ENCODE measurements at regions not wholly inside any gene's neighbourhood (a gene's known extent, or its start where the extent isn't known, plus 50 kb on each side); places are given as distances from the start of the nearest gene placed in this dataset.

DNA sequence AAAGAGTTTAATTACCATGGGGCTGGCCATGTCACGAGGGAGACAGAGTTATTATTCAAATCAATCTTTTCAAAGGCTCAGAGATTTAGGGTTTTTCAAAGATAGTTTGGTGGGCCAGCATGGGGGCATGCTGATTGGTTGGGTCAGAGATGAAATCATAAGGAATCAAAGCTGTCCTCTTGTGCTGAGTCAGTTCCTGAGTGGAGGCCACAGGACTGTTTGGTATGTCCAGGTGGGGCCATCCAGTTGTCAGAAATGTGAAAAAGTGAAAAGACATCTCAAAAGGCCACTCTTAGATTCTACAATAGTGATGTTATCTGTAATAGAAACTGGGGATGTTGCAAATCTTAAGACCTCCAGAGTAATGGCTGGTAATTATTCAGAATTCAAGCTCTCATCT lies 288.6 kb downstream of the EN1 start:
- DNase-seq: no peak

- DNase-seq: no peak
Observed at GRCh38 chr2:118557791-118558190, 289.7 kb downstream of the EN1 start.

- no peak for DNase-seq
Observed at GRCh38 chr2:118557016-118557415, 290.4 kb downstream of the EN1 start.

DNA sequence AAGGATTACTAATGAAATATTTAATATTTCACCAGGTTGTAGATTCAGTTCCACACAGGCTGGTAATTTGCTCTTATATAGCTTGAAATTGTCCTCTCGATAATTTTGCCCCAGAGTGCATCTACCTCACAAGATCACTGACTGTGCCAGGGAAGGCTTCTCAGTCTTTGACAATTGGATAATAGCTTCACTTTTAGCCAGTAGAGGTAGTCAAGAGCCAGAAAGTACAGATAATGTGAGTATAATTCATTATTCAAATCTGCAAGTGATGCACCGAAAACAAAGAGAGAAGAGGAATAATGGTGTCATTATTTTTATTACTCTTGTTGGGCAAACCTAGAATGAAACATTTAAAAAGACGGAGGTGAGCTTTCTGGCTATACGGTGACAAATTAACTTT lies 292.8 kb downstream of the EN1 start:
- DNase-seq: no peak

DNA sequence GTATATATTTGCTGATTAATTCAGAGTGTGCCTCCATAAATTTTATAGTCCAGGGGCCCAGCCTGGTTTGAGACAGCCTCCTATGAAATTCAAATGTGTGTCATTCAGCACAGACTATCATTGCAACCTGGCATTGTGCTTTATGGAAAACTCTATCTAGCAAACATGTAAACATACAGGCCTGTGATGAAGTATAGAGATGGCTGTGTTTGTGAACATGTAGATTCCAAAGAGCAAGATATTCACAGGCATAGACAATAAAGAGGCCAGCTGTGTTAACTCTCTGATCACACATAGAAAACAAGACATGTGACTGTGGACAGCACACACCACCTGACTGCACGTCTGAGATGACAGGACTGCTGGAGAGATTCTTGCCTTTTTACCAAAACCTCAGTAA lies 297.9 kb downstream of the EN1 start:
- no peak for DNase-seq

DNA sequence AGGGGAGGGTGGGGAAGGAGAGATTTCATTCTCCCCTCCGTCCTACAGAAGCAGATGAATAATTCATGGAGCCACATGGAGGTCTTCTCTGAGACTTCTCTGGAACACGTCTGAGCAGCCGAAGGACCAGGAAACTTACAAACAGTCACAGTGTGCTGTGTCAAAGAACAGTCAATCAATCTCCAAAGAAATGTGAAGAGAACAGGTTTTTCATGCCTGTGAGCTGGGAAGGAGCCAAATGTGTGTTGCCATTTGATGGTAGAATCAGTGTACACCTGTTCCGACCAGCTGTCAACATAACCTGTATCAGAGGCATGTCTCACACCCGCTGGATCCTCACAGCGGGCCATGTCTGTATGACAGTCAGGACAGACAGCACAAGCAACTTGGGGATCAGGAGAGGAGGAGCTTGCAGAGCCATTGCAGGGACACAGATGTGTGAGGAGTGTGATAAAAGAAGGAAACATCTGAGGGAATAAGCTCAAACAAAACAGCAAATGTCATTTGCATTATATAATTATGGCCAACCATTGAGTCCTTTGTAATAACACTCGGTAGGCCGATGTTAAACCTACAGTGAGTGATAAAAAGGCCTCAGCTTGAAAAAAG lies 298.5 kb downstream of the EN1 start:
- DNase-seq: no peak

DNA sequence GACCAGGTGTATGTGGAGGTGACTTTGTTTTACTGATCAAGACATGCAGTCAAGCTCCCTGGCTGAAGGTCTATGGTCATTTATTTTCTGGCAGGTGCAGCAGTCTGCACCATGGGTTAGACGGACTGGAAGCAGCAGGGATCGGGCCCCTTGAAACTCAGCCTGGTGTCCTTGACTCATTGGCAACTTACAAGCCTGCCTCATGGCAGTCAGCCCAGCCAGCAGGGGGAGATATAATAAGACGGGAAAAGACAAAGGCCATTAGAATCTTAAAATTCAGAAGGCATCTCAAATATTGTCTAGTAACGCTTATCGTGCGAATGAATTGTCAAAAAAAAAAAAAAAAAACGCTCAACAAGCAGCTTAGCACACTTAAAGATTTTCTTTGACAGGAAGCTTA lies 308.2 kb downstream of the EN1 start:
- DNase-seq: no peak

DNA sequence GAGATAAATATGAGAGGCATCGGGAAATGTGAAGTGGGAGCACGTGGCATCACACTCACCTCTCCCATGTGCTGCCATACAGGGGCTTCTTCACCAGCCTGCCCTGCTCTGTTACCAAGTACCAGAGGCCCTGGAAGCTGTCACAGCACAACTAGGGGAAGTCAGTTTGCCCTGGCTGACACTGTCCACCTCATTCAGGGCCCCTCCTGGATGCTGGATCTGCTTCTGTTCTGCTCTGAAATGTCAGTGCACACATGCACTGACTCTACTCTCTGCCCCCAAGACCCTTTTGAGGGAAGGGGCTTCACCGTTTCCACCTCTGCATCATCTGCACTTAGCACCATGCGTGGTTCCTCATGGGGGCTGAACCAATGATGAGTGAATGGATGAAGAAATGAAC lies 311.1 kb downstream of the EN1 start:
- no peak for DNase-seq

GRCh38 chr2:118535818-118536212 lies 311.6 kb downstream of the EN1 start:
- no peak for DNase-seq

GRCh38 chr2:118535171-118535817 lies 312.2 kb downstream of the EN1 start:
- DNase-seq: no peak

DNA sequence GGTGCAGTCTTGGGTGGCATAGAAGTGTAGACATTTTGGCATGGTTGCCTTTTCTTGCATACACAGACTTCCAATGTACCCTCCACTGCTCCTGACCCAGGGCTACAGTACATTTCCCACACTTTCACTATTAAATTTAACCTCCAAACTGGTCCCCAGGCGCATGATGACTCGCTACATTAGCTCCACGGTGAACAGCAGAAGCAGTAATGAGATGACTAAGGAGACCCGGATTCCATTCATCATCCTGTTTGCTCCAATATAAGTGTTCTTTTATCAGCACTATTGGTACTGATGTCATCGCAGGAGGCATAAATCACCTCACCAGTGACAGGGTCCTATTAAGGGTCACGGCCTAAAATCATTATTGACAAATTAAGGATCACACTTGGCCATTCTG lies 316.5 kb downstream of the EN1 start:
- no peak for DNase-seq

DNA sequence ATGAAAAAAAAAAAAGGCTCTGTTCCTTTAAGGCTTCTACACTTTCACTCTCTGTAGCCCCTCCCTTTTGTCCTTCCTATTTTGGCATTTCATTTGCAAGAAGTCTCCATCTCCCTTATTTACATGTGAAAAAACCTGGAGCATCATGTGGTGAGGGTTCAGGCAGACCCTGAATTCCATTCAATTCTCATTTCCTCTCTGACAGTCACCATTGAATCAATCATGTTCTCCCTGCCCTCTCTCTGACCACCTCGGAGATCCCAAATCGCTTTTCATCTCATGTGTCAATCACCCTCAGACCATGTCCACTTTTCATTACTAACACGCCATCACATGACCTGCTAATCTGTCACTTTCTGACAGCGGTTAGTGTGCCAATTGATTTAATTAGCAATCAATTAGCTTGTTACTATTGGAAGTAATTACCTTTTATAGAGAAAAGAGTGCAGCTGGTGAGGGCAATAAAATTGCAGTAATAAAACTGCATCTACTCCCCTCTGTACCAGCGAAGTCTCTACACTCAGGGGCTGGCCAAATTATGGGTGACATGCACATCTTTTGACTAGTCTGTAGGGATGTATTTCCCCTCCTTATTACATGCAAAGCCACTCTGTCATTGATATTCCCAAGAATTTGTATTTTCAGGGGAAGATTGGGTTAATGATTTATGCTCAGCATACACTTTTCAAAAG lies 317.4 kb downstream of the EN1 start:
- no peak for DNase-seq

DNA sequence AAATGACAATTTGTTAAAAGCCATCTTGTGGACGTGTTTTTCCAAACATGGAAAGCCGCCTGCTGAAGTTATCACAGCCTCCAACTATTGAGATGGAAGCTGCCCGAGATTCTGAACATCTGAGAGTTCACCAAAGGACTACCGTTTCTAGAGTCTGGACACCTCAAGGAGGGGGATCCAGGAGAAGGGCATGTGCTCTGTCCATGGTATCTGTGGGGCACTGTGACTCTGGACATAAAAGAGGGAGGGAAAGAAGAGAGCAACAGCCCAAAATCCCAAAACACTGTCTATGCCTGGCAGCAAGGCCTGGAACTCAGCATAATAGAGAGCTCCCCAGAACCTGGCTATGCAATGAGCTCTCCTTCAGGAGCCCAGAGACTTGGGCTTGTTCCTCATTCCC lies 319.9 kb downstream of the EN1 start:
- no peak for DNase-seq

GRCh38 chr2:118525346-118525745 lies 322.1 kb downstream of the EN1 start:
- no peak for DNase-seq

DNA sequence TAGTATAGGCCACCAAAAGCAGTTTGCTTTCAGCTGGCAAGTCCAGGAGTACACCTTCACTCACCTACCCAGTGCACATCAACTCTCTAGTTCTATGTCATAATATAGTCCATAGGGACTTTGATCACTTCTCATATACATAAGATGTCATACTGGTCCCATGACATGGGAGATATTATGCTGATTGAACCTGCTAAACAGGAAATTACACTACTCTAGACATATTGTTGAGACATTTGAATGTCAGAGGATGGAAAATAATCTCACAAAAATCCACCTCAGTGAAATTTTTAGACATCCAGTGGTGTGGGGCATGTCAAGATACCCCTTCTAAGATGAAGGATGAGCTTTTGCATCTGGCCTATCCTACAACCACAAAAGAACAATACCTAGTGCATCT lies 322.5 kb downstream of the EN1 start:
- no peak for DNase-seq

DNA sequence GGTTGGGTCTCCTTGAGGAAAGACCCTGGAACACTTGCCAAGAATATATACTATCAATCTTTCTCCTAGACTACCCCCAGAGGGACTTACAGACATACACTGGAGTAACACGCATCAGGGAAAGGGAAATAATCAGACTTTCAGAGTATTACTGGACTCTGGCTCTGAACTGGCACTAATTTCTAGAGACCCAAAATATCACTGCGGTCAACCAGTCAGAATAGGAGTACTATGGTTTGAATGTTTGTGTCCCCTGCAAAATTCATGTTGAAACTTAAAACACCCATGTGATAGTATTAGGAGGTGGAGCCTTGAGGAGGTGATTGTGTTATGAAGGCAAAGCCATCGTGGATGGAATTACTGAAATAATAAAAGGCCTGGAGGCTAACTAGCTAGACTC lies 323.7 kb downstream of the EN1 start:
- DNase-seq: no peak

DNA sequence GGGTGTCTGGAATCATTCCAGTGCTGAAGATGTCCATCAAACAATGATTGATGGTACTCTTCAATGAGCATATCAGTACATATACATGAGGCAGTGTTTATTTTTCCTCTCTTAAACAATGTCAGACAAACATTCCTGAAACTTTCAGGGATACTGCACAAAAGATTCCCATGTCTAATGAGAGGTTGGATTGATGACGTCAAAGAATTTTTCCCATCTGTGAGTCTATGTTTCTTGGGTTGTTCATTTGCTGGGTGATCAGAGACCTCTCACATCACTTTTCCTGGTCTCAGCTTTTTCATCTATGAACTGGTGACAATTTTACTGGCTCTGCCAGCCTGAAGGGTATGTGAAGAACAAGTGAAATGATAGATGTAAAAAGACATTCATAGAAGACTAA lies 325.5 kb downstream of the EN1 start:
- no peak for DNase-seq

- DNase-seq: no peak
Observed at GRCh38 chr2:118521272-118521671, 326.2 kb downstream of the EN1 start.

DNA sequence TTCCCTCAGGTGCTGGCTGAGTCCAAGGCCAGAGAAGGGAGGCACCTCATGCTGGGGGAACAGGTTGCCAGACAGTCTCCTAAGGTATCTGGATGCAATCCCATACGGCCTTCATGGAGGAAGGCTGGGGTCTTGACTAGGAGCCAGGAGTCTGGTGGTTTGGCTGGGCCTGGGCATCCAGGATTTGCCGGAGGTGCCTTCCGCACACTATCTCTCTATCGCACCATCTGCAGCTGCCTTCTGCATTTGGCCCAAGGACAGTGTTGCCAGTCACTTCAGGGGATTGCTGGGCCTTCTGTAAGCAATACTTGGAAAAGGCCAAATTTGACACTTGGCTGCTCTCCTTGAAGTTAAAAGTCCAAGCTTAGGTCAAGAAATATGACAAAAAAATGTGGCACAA lies 327.2 kb downstream of the EN1 start:
- no peak for DNase-seq

DNA sequence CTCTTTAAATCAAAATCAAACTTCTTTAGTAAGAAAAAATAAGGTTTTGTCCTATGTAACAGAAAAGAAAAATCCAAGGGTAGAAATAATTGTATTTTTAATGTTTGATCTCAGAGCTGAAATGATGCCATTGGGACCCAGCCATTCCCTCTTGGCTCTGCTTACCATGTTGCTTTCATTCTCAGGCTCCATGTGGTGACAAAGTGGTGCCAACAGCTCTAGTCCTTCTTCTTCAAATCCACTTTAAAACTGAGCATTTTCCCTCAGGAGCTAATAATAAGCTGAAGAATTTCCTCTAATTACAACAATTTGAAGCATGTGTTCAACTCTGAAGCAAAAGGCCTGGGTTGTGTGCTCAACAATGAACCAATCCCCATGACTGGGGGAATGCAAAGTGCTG lies 327.9 kb downstream of the EN1 start:
- DNase-seq: no peak

GRCh38 chr2:118510807-118511206 lies 336.6 kb downstream of the EN1 start:
- no peak for DNase-seq

GRCh38 chr2:118509319-118510004 lies 338.0 kb downstream of the EN1 start:
- no peak for DNase-seq

DNA sequence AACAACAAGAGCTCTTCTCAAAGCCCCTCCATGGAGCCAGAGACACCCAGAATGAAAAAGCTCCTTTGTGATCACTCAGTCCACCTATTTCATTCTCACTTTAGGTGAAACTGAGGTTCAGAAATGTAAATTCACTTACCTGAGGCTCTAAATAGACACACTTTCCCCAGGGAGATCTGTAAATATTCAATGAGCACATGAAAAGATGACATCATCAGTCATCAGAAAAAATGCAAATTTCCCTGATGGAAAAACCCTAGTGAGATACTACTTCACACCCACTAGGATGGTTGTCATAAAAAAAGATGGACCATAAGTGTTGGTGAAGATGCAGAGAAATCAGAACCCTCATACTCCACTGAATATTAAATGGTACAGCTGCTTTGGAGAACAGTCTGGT lies 339.2 kb downstream of the EN1 start:
- DNase-seq: no peak

GRCh38 chr2:118505436-118505835 lies 342.0 kb downstream of the EN1 start:
- no peak for DNase-seq

Data from NCI-H510A treated with DMSO at 0.1 percent for 48 hours (cell line).